ENCODE measurements at regions not wholly inside any gene's neighbourhood (a gene's known extent, or its start where the extent isn't known, plus 50 kb on each side); places are given as distances from the start of the nearest gene placed in this dataset.

DNA sequence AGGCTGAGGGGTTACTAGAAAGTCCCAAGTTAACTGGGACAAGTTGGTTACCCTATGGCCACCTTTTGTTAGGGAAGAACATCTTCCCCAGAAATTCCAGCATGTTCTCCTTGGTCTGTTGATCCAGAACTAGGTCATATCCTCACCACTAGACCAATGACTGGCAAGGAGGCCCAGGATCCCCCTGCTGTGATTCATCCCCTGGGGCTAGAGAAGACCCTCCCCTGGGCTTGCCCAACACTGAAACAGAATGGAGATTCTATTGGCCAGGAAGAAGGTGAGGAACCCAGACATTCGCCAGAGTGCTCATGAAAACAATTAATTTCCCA lies 90.1 kb upstream of the SIM2 start:
- DNase-seq (ENCODE audit: low read depth), result no peak
- no peak for TF ChIP-seq CTCF (IDR thresholded peaks at IDR 0.05; ENCODE audit: control insufficient read depth, insufficient read depth, low read depth, low read length, missing control alignments)
- no peak overlapping the region for H3K4me3 ChIP-seq (ENCODE audit: control insufficient read depth, low read depth, low read length)

DNA sequence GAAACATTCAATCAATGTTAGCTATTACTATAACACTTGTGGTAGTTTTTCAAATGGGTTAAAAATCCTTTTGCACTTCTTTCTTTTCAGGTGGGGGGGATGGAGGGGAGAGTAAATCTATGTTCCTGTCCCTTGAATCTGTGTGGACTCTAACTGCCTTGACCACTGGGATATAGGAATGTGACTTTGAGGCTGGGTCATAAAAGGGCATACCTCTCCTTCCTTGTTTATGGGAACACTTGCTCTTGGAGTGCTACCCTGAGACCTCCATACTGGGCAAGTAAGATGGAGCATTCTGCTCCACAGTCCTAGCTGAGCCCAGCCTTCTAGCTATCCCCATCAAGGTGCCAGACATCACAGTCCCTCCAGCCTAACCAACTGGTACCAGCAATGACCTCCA lies 89.3 kb upstream of the SIM2 start:
- TF ChIP-seq CTCF (IDR thresholded peaks at IDR 0.05; ENCODE audit: control insufficient read depth, insufficient read depth, low read depth, low read length, missing control alignments), result no peak
- DNase-seq (ENCODE audit: low read depth), result no peak
- no peak overlapping the region for H3K4me3 ChIP-seq (ENCODE audit: control insufficient read depth, low read depth, low read length)

- DNase-seq (ENCODE audit: low read depth), result no peak
- no peak overlapping the region for H3K4me3 ChIP-seq (ENCODE audit: control insufficient read depth, low read depth, low read length)
- TF ChIP-seq CTCF (IDR thresholded peaks at IDR 0.05; ENCODE audit: control insufficient read depth, insufficient read depth, low read depth, low read length, missing control alignments), result no peak
Observed at GRCh38 chr21:36610201-36610600, 88.7 kb upstream of the SIM2 start.

GRCh38 chr21:36610935-36611334 lies 88.0 kb upstream of the SIM2 start:
- no peak for DNase-seq (ENCODE audit: low read depth)
- H3K4me3 ChIP-seq (ENCODE audit: control insufficient read depth, low read depth, low read length), result no peak overlapping the region
- TF ChIP-seq CTCF (IDR thresholded peaks at IDR 0.05; ENCODE audit: control insufficient read depth, insufficient read depth, low read depth, low read length, missing control alignments), result no peak

- no peak for DNase-seq (ENCODE audit: low read depth)
- TF ChIP-seq CTCF (IDR thresholded peaks at IDR 0.05; ENCODE audit: control insufficient read depth, insufficient read depth, low read depth, low read length, missing control alignments), result no peak
Observed at GRCh38 chr21:36611379-36611778, 87.5 kb upstream of the SIM2 start.

DNA sequence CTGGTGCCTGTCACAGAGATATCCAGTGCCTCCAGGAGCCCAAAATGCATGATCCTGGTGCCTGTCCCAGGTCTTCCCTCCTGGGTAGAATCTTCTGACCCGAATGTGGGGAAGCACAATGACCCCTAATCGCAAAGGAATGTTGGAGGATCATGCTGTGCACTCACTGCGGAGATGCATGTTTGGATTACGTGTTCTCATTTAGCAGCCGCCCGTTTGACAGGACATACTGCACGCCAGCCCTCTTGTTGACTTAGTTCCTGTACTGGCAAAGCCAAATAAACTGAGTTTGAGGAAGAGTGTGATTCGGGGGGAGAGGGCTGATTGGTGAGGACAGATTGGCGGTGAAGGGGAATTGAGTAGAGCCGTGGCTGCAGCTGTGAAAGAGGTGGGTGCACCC lies 85.9 kb upstream of the SIM2 start:
- H3K4me3 ChIP-seq (ENCODE audit: control insufficient read depth, low read depth, low read length), result no peak overlapping the region
- TF ChIP-seq CTCF (IDR thresholded peaks at IDR 0.05; ENCODE audit: control insufficient read depth, insufficient read depth, low read depth, low read length, missing control alignments), result no peak
- DNase-seq (ENCODE audit: low read depth), result no peak

More at GRCh38 chr21:36611379-36611778, 87.5 kb upstream of the SIM2 start:
- no peak overlapping the region for H3K4me3 ChIP-seq (ENCODE audit: control insufficient read depth, low read depth, low read length)

DNA sequence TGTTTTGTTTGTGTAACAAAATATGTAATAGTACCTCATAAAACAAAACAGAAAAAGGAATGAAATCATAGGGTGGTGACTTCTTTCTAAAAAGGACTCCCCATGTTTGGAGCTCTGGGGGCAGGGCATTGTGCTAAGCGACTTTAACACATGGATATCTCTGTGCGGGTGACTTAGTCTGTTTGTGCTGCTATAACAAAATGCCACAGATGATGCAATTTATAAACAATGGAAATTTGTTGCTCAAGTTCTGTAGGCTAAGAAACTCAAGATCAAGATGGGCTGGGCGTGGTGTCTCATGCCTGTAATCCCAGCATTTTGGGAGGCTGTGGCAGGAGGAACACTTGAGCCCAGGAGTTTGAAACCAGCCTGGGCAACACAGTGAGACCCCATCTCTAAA lies 85.4 kb upstream of the SIM2 start:
- no peak for TF ChIP-seq CTCF (IDR thresholded peaks at IDR 0.05; ENCODE audit: control insufficient read depth, insufficient read depth, low read depth, low read length, missing control alignments)
- no peak for DNase-seq (ENCODE audit: low read depth)
- no peak overlapping the region for H3K4me3 ChIP-seq (ENCODE audit: control insufficient read depth, low read depth, low read length)
